ENCODE measurements at regions not wholly inside any gene's neighbourhood (a gene's known extent, or its start where the extent isn't known, plus 50 kb on each side); places are given as distances from the start of the nearest gene placed in this dataset.
"Not testable (repeated sequence)": the region's sequence is repeated elsewhere in the genome, so short reads cannot be mapped to it uniquely, and the experiment has no call there.

- Mint-ChIP-seq H3K4me3 (no peak overlapping the region), H3K9me3 (no peaks in the 10 kb centered on the region), H3K36me3 (no peaks in the 10 kb centered on the region), H3K27ac (no peak overlapping the region), H3K27me3 (no peaks in the 10 kb centered on the region), H3K4me1 (no peaks in the 10 kb centered on the region)
- POLR2A ChIA-PET = no interaction called here
- no peak for DNase-seq
- no peak for ATAC-seq (ENCODE audit: low read depth)
Observed at GRCh38 chr7:66518151-66518691, 110.5 kb upstream of the KCTD7 start.

GRCh38 chr7:66521675-66522074 lies 107.0 kb upstream of the KCTD7 start:
- Mint-ChIP-seq H3K4me3 (no peak overlapping the region), H3K4me1 (no peaks in the 10 kb centered on the region), H3K27ac (no peak overlapping the region), H3K36me3 (peaks cover 1% of the 10 kb centered on the region), H3K9me3 (no peaks in the 10 kb centered on the region), H3K27me3 (no peaks in the 10 kb centered on the region)
- ATAC-seq (ENCODE audit: low read depth) = no peak
- POLR2A ChIA-PET = no interaction called here
- no peak for DNase-seq

DNA sequence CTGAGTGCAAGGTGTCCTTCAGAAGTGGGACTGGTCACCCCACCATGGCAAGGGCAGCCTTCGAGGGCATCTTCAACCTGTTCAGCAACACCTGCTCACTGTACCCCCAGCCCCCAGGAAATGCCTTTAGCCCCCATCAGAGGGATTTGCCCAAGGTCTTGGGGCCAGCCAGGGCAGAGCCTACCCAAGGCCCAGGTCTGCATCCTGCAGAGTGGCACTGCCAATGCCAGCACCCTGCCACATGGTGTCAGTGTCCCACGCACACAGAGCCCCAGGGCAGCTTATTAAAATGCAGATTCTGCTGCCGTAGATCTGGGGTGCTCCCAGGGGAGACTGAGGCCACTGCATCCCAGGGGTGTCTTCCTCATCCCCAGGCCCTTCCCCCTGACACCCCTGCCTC lies 106.2 kb upstream of the KCTD7 start:
- H3K27ac Mint-ChIP-seq = no peak overlapping the region
- ATAC-seq (ENCODE audit: low read depth) (peak; percentile 58), DNase-seq (no peak)
- POLR2A ChIA-PET = no interaction called here
- no peaks in the 10 kb centered on the region for H3K27me3 Mint-ChIP-seq
- no peak overlapping the region for H3K4me3 Mint-ChIP-seq
- peaks cover 1% of the 10 kb centered on the region for H3K36me3 Mint-ChIP-seq
- H3K9me3 Mint-ChIP-seq = no peaks in the 10 kb centered on the region
- no peaks in the 10 kb centered on the region for H3K4me1 Mint-ChIP-seq

DNA sequence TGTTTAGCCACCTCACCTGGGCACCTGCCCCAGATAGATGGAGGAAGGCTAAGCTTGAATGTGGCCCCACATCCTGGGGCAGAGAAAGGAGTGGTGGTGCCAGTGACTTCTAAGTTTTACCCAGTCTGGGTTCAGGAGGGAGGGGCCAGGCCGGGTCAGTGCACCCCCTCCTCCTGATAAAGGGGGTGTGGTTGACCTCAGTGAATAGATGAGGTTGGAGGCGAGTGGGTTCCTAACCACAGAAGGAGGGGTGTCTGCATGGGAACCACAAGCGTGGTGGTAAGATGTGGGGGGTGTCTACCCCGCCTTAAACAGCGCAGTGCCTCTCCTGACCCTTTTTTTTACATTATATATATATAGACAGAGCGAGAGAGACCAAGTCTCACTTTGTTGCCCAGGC lies 105.3 kb upstream of the KCTD7 start:
- no peaks in the 10 kb centered on the region for H3K4me1 Mint-ChIP-seq
- ATAC-seq (ENCODE audit: low read depth) (no peak), DNase-seq (no peak)
- H3K9me3 Mint-ChIP-seq = no peaks in the 10 kb centered on the region
- POLR2A ChIA-PET = no interaction called here
- H3K27ac Mint-ChIP-seq = no peak overlapping the region
- H3K36me3 Mint-ChIP-seq = peaks cover 1% of the 10 kb centered on the region
- H3K4me3 Mint-ChIP-seq = no peak overlapping the region
- peaks cover under 1% of the 10 kb centered on the region for H3K27me3 Mint-ChIP-seq

DNA sequence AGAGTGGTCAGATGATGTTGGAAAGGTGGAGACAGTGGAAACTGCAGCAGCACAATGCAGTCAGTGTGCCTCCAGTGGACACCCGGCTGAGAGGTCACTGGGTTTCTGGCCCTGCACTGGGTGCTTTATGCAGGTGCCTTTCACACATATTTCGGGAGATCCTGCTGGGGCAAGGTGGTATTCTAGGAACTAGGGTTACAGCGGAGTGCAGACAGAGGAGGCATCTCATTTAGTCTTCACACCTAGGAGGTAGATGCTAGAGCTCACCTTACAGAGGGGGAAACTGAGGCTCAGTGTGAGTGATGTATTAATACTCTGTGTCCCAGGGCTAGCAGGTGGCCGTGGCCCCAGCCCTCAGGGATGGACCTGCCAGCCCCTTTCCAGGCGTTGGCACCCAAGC lies 103.9 kb upstream of the KCTD7 start:
- no peak for ATAC-seq (ENCODE audit: low read depth)
- DNase-seq = no peak
- POLR2A ChIA-PET = no interaction called here
- peaks cover 3% of the 10 kb centered on the region for H3K4me1 Mint-ChIP-seq
- no peaks in the 10 kb centered on the region for H3K9me3 Mint-ChIP-seq
- H3K27me3 Mint-ChIP-seq = peaks cover 1% of the 10 kb centered on the region
- peaks cover 4% of the 10 kb centered on the region for H3K36me3 Mint-ChIP-seq
- H3K4me3 Mint-ChIP-seq = no peak overlapping the region
- H3K27ac Mint-ChIP-seq = no peak overlapping the region

DNA sequence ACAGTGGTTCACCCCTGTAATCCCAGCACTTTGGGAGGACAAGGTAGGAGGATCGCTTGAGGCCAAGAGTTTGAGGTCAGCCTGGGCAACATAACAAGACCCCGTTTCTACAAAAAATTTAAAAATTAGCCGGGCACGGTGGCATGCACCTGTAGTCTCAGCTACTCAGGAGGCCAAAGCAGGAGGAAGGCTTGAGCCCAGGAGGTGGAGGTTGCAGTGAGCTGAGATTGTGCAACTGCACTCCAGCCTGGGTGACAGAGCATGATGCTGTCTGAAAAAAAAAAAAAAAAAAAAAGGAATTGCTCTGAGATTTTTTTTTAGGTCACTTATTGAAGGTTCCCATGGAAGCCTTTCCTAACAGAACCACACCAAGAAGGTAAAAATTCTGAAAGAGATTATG lies 101.9 kb upstream of the KCTD7 start:
- POLR2A ChIA-PET; H3K9me3 Mint-ChIP-seq; H3K36me3 Mint-ChIP-seq; ATAC-seq (ENCODE audit: low read depth); H3K4me3 Mint-ChIP-seq; H3K27ac Mint-ChIP-seq; H3K27me3 Mint-ChIP-seq; DNase-seq; H3K4me1 Mint-ChIP-seq: not testable (repeated sequence)

DNA sequence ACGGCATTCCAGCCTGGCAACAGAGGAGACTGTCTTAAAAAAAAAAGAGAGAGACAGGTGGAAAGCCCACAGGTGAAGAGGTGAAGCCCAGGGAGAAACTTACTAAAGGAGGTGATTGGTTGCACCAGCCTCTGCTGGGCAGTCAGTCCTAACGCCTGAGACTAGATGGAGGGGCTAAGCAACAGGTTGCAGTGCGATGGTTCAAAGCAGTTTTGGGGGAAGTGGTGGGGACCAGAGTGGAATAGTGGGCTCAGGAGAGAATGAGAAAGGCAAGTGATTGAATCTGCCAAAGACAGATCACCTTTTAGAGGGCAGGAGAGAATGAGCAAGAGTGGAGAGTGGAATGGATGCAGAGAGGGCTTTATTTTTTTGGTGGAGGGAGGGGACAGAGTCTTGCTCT lies 100.0 kb upstream of the KCTD7 start:
- Mint-ChIP-seq H3K4me1 (peaks cover 3% of the 10 kb centered on the region), H3K27ac (no peak overlapping the region)
- ATAC-seq (ENCODE audit: low read depth) = no peak

GRCh38 chr7:66529883-66530610 lies 98.6 kb upstream of the KCTD7 start:
- ATAC-seq (ENCODE audit: low read depth) = no peak
- POLR2A ChIA-PET = interaction anchor here (0.6 kb wide), 1 partner anchor 18 kb away, joined by 5 read pairs; no protein-coding TSS in a partner anchor
- no peak overlapping the region for H3K4me3 Mint-ChIP-seq

More for the DNA sequence above, 100.0 kb upstream of the KCTD7 start:
- H3K36me3 Mint-ChIP-seq = peaks cover 4% of the 10 kb centered on the region
- DNase-seq = no peak
- no peak overlapping the region for H3K4me3 Mint-ChIP-seq
- no peaks in the 10 kb centered on the region for H3K9me3 Mint-ChIP-seq
- POLR2A ChIA-PET = no interaction called here
- peaks cover 1% of the 10 kb centered on the region for H3K27me3 Mint-ChIP-seq

GRCh38 chr7:66535414-66536329 lies 93.0 kb upstream of the KCTD7 start:
- no peak overlapping the region for H3K4me3 Mint-ChIP-seq
- H3K27ac Mint-ChIP-seq = no peak overlapping the region
- no peak for ATAC-seq (ENCODE audit: low read depth)
- H3K9me3 Mint-ChIP-seq = no peaks in the 10 kb centered on the region
- H3K27me3 Mint-ChIP-seq = no peaks in the 10 kb centered on the region
- no peak for DNase-seq
- H3K4me1 Mint-ChIP-seq = no peaks in the 10 kb centered on the region
- POLR2A ChIA-PET = no interaction called here
- no peaks in the 10 kb centered on the region for H3K36me3 Mint-ChIP-seq

More at GRCh38 chr7:66529883-66530610, 98.6 kb upstream of the KCTD7 start:
- no peak for DNase-seq
- Mint-ChIP-seq H3K9me3 (no peaks in the 10 kb centered on the region), H3K4me1 (peaks cover 3% of the 10 kb centered on the region), H3K27ac (no peak overlapping the region), H3K27me3 (peaks cover 1% of the 10 kb centered on the region), H3K36me3 (peaks cover 4% of the 10 kb centered on the region)

- POLR2A ChIA-PET = no interaction called here
- H3K4me1 Mint-ChIP-seq = no peaks in the 10 kb centered on the region
- ATAC-seq (ENCODE audit: low read depth) = no peak
- H3K27ac Mint-ChIP-seq = no peak overlapping the region
- no peaks in the 10 kb centered on the region for H3K9me3 Mint-ChIP-seq
- no peak for DNase-seq
- no peaks in the 10 kb centered on the region for H3K27me3 Mint-ChIP-seq
- no peaks in the 10 kb centered on the region for H3K36me3 Mint-ChIP-seq
- no peak overlapping the region for H3K4me3 Mint-ChIP-seq
Observed at GRCh38 chr7:66537380-66537779, 91.3 kb upstream of the KCTD7 start.

GRCh38 chr7:66537876-66538275 lies 90.8 kb upstream of the KCTD7 start:
- DNase-seq (no peak), ATAC-seq (ENCODE audit: low read depth) (no peak)
- Mint-ChIP-seq H3K4me3 (no peak overlapping the region), H3K4me1 (peaks cover 2% of the 10 kb centered on the region), H3K36me3 (no peaks in the 10 kb centered on the region), H3K27ac (no peak overlapping the region), H3K27me3 (no peaks in the 10 kb centered on the region), H3K9me3 (no peaks in the 10 kb centered on the region)
- POLR2A ChIA-PET = no interaction called here

DNA sequence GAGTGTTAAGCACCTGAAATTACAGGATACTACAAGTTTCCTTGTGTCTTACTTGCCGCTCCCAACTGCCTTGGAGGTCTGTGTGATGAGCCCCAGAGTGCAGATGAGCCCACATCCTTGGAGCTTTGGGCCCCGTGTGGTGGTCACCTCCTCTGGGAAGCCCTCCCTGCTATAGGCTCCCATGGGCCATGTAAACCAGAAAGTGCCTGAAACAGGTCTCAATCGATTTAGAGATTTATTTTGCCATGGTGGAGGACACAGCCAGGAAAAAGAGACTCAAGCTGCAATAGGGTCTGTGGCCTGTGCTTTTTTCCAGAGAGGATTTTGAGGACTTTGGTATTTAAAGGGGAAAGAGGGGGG lies 89.4 kb upstream of the KCTD7 start:
- Mint-ChIP-seq H3K36me3 (peaks cover under 1% of the 10 kb centered on the region), H3K27me3 (no peaks in the 10 kb centered on the region), H3K27ac (no peak overlapping the region), H3K4me3 (no peak overlapping the region), H3K4me1 (peaks cover 2% of the 10 kb centered on the region), H3K9me3 (no peaks in the 10 kb centered on the region)
- POLR2A ChIA-PET = no interaction called here
- DNase-seq (no peak), ATAC-seq (ENCODE audit: low read depth) (no peak)

DNA sequence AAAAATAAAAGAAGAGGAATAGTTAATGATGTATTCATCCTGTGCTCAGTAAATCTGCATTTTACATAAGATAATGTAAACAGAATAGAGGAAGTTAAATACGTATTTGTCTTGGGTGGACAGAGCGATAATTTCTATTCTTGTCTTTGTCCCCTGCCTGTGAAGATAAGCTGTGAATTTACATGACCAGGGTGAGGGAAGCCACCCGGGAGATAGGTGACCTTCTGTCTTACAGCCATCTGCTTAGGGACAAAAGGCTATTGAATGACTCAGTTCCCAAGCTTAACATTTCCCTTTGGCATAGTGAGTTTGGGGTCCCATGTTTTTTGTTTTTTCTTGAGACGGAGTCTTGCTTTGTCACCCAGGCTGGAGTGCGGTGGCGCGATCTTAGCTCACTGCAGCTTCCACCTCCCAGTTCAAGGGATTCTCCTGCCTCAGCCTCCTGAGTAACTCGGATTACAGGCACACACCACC lies 88.7 kb upstream of the KCTD7 start:
- DNase-seq = no peak
- POLR2A ChIA-PET = no interaction called here
- H3K4me1 Mint-ChIP-seq = peaks cover 2% of the 10 kb centered on the region
- no peak overlapping the region for H3K4me3 Mint-ChIP-seq
- H3K27me3 Mint-ChIP-seq = no peaks in the 10 kb centered on the region
- no peak for ATAC-seq (ENCODE audit: low read depth)
- no peaks in the 10 kb centered on the region for H3K9me3 Mint-ChIP-seq
- H3K36me3 Mint-ChIP-seq = peaks cover 1% of the 10 kb centered on the region
- H3K27ac Mint-ChIP-seq = no peak overlapping the region

DNA sequence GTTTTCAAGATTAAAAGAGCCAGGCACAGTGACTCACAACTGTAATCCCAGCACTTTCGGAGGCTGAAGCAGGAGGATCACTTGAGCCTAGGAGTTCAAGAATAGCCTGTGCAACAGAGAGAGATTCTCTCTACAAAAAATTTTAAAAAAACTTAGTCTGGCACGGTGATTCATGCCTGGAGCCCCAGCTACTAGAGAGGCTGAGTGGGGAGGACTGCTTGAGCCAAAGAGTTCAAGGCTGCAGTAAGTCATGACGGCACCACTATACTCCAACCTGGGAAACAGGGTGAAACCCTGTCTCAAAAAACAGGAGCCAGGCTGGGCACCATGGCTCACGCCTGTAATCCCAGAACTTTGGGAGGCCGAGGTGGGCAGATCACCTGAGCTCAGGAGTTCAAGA lies 86.6 kb upstream of the KCTD7 start:
- DNase-seq (no peak), ATAC-seq (ENCODE audit: low read depth) (no peak)
- H3K4me3 Mint-ChIP-seq = no peak overlapping the region
- H3K4me1 Mint-ChIP-seq = peaks cover 2% of the 10 kb centered on the region
- H3K9me3 Mint-ChIP-seq = no peaks in the 10 kb centered on the region
- no peaks in the 10 kb centered on the region for H3K27me3 Mint-ChIP-seq
- peaks cover 4% of the 10 kb centered on the region for H3K36me3 Mint-ChIP-seq
- H3K27ac Mint-ChIP-seq = no peak overlapping the region
- POLR2A ChIA-PET = no interaction called here

Measured in activated naive CD8-positive, alpha-beta T cell treated with anti-CD3 and anti-CD28 coated beads, Interleukin-2, amount 10 ng/mL, durations not matched to agents 7 days and 5 days (primary cell).